Kidney (tissue), 13 donors: ENCODE measurements at regions not wholly inside any gene's neighbourhood (a gene's known extent, or its start where the extent isn't known, plus 50 kb on each side); places are given as distances from the start of the nearest gene placed in this dataset.

ENCODE experiments used
- DNase-seq, 5 donors: peaks; one replicate each; pipeline ENCODE4 v3.0.0-alpha.2; 2013 to 2020
- FAIRE-seq: peaks from 2 replicates; lab custom pipeline; 2012; peaks lifted over from hg19 to GRCh38; lab: Jason Lieb, UNC
- H3K27ac ChIP-seq, 2 donors: one replicate each; pipeline ENCODE4 v1.7.0; 2013; ENCODE audit warnings: low read depth in 2 of 2, low read length in 2 of 2, inconsistent platforms in 1 of 2
- H3K27me3 ChIP-seq: one replicate; pipeline ENCODE4 v1.7.1; 2013; ENCODE audit warnings: low read length, inconsistent platforms; ENCODE audit not compliant: control insufficient read depth, insufficient read depth
- H3K36me3 ChIP-seq, 3 donors: one replicate each; pipeline versions ENCODE4 v1.7.0 to v1.7.1; 2013; ENCODE audit warnings: low read length in 3 of 3, control low read depth in 1 of 3, inconsistent platforms in 1 of 3; ENCODE audit not compliant: insufficient read depth in 3 of 3, control insufficient read depth in 2 of 3
- H3K4me1 ChIP-seq, 3 donors: one replicate each; pipeline versions ENCODE4 v1.7.0 to v1.7.1; 2013; ENCODE audit warnings: low read length in 3 of 3, inconsistent platforms in 1 of 3, low read depth in 1 of 3; ENCODE audit not compliant: control insufficient read depth in 2 of 3, insufficient read depth in 2 of 3
- H3K4me3 ChIP-seq, 3 donors: one replicate each; pipeline versions ENCODE4 v1.7.0 to v1.8.1; 2013; ENCODE audit warnings: low read length in 3 of 3, control low read depth in 1 of 3, inconsistent platforms in 1 of 3
- H3K9ac ChIP-seq, 3 donors: one replicate each; pipeline versions ENCODE4 v1.7.0 to v1.7.1; 2013; ENCODE audit warnings: low read length in 3 of 3, control low read depth in 1 of 3, inconsistent platforms in 1 of 3
- H3K9me3 ChIP-seq, 3 donors: one replicate each; pipeline versions ENCODE4 v1.7.0 to v1.7.1; 2013; ENCODE audit warnings: low read length in 3 of 3, control low read depth in 1 of 3, inconsistent platforms in 1 of 3; ENCODE audit not compliant: control insufficient read depth in 2 of 3, insufficient read depth in 1 of 3
- CTCF ChIP-seq: IDR thresholded peaks from 3 replicates; pipeline ENCODE4 v1.5.1; 2012; ENCODE audit warnings: mild to moderate bottlenecking, moderate library complexity, borderline replicate concordance; ENCODE audit not compliant: insufficient read depth; ENCODE audit errors: extremely low read depth
- intact Hi-C: fragments of 100-400 bp; cut with DNase I; formaldehyde crosslinking; loops from one replicate; pipeline ENCODE4 v1.11.1; 2022
- donor health status: control.
- donor health status: control.
- donor health status: control.
- donor health status: control.
- donor health status: control.
- donor health status: DM: yes; HTN: yes; CAD: no.
- donor health status: Normal renal cell carcinoma (clear cell type).

- DNase-seq (no peak), FAIRE-seq (no peak)
- Histone ChIP-seq H3K9ac (no peak overlapping the region), H3K4me3 (no peak overlapping the region), H3K9me3 (no peaks in the 10 kb centered on the region), H3K27ac (peak overlapping the region in 1 of 2 donors; percentile 20), H3K36me3 (no peaks in the 10 kb centered on the region), H3K4me1 (peaks cover 0 to 38% (median 16%) of the 10 kb centered on the region in 3 donors), H3K27me3 (no peaks in the 10 kb centered on the region)
- intact Hi-C loops = no loop called here
- no peak for TF ChIP-seq CTCF
Observed at GRCh38 chr5:38639377-38640358, 83.2 kb upstream of the LIFR start.

- Histone ChIP-seq H3K4me1 (peaks cover 0 to 38% (median 13%) of the 10 kb centered on the region in 3 donors), H3K4me3 (no peak overlapping the region), H3K27ac (no peak overlapping the region), H3K9ac (no peak overlapping the region), H3K27me3 (no peaks in the 10 kb centered on the region), H3K36me3 (no peaks in the 10 kb centered on the region), H3K9me3 (no peaks in the 10 kb centered on the region)
- no peak for TF ChIP-seq CTCF
- intact Hi-C loops = no loop called here
- DNase-seq = no peak
- FAIRE-seq = no peak
Observed at GRCh38 chr5:38641003-38641402, 84.6 kb upstream of the LIFR start.

- Histone ChIP-seq H3K36me3 (no peaks in the 10 kb centered on the region), H3K4me1 (peaks cover 0 to 36% (median 13%) of the 10 kb centered on the region in 3 donors), H3K27ac (peak overlapping the region; percentile 29 to 52), H3K9me3 (no peaks in the 10 kb centered on the region), H3K4me3 (no peak overlapping the region), H3K9ac (no peak overlapping the region), H3K27me3 (no peaks in the 10 kb centered on the region)
- intact Hi-C loops = no loop called here
- FAIRE-seq (no peak), DNase-seq (peak in 4 of 5 donors; percentile 58 to 71 (median 66))
- no peak for TF ChIP-seq CTCF
Observed at GRCh38 chr5:38642189-38642911, 85.9 kb upstream of the LIFR start.
